HepG2 (cell line): ENCODE measurements at regions not wholly inside any gene's neighbourhood (a gene's known extent, or its start where the extent isn't known, plus 50 kb on each side); places are given as distances from the start of the nearest gene placed in this dataset.
A peak's percentile ranks its signal among the peaks of the same experiment; 100 is the strongest.

Source experiments
- AHDC1 ChIP-seq: sonication (generic); formaldehyde crosslinking; IDR thresholded peaks from 2 replicates; pipeline ENCODE4 v1.5.1; 2020; ENCODE audit warnings: mild to moderate bottlenecking, missing genetic modification reagents, borderline replicate concordance
- ATM ChIP-seq: fragments of 450-650 bp; IDR thresholded peaks from 2 replicates; pipeline ENCODE4 v1.7.1; 2017; ENCODE audit warnings: mild to moderate bottlenecking, borderline replicate concordance
- CREBL2 ChIP-seq: sonication (generic); formaldehyde crosslinking; IDR thresholded peaks from 2 replicates; pipeline ENCODE4 v1.8.1; 2023; ENCODE audit warnings: missing genetic modification reagents, mild to moderate bottlenecking, borderline replicate concordance
- HCFC1 ChIP-seq: fragments of 150-350 bp; IDR thresholded peaks from 2 replicates; pipeline ENCODE4 v1.6.1; 2014; ENCODE audit warnings: low read depth, low read length
- JARID2 ChIP-seq: sonication (generic); formaldehyde crosslinking; IDR thresholded peaks from 2 replicates; pipeline ENCODE4 v1.8.1; 2023; ENCODE audit warnings: missing genetic modification reagents, inconsistent platforms; ENCODE audit not compliant: insufficient replicate concordance
- KDM2A ChIP-seq: sonication (generic); formaldehyde crosslinking; IDR thresholded peaks from 2 replicates; pipeline ENCODE4 v1.4.0; 2020; ENCODE audit warnings: low read depth, missing genetic modification reagents, borderline replicate concordance
- KDM5A ChIP-seq: fragments of 200-600 bp; sonication (generic); IDR thresholded peaks from 2 replicates; pipeline ENCODE4 v1.7.0; 2018; ENCODE audit warnings: antibody characterized with exemption, mild to moderate bottlenecking, low read length, borderline replicate concordance
- KMT2A ChIP-seq: sonication (generic); formaldehyde crosslinking; IDR thresholded peaks from 2 replicates; pipeline ENCODE4 v1.4.0; 2020; ENCODE audit warnings: missing genetic modification reagents
- MLX ChIP-seq: IDR thresholded peaks from 2 replicates; pipeline ENCODE4 v1.6.1; 2016
- TFDP2 ChIP-seq: sonication (generic); formaldehyde crosslinking; IDR thresholded peaks from 2 replicates; pipeline ENCODE4 v1.4.0; 2020; ENCODE audit warnings: missing genetic modification reagents
- ZFP36L1 ChIP-seq: sonication (generic); formaldehyde crosslinking; IDR thresholded peaks from 2 replicates; pipeline ENCODE4 v1.8.0; 2022; ENCODE audit warnings: mild to moderate bottlenecking, missing genetic modification reagents, moderate library complexity
- ZFP90 ChIP-seq: sonication (generic); formaldehyde crosslinking; IDR thresholded peaks from 2 replicates; pipeline ENCODE4 v1.8.0; 2022; ENCODE audit warnings: missing genetic modification reagents, mild to moderate bottlenecking, inconsistent platforms, borderline replicate concordance
- ZNF225 ChIP-seq: sonication (generic); formaldehyde crosslinking; IDR thresholded peaks from 2 replicates; pipeline ENCODE4 v1.4.0; 2020; ENCODE audit warnings: mild to moderate bottlenecking, missing genetic modification reagents
- ZNF331 ChIP-seq: sonication (generic); formaldehyde crosslinking; IDR thresholded peaks from 2 replicates; pipeline ENCODE4 v1.4.0; 2020; ENCODE audit warnings: missing genetic modification reagents
- ZNF468 ChIP-seq: sonication (generic); formaldehyde crosslinking; IDR thresholded peaks from 2 replicates; pipeline ENCODE4 v1.8.0; 2022; ENCODE audit warnings: mild to moderate bottlenecking, moderate library complexity, missing genetic modification reagents
- ZNF549 ChIP-seq: sonication (generic); formaldehyde crosslinking; IDR thresholded peaks from 2 replicates; pipeline ENCODE4 v1.5.0; 2020; ENCODE audit warnings: missing genetic modification reagents
- ZNF788 ChIP-seq: sonication (generic); formaldehyde crosslinking; IDR thresholded peaks from 2 replicates; pipeline ENCODE4 v1.5.0; 2020; ENCODE audit warnings: mild to moderate bottlenecking, missing genetic modification reagents, borderline replicate concordance

GRCh38 chr4:123599061-123599919 is 202.7 kb downstream of the SPRY1 start (continued):
- peak; percentile 78; the same call in 1 of the 2 replicates for TF ChIP-seq AHDC1 (CRISPR knock-in tag)
- no peak for TF ChIP-seq CREBL2 (CRISPR knock-in tag)
- TF ChIP-seq KDM5A, result peak; percentile 33; the same call in 1 of the 2 replicates
- peak; percentile 40; the same call in 1 of the 2 replicates for TF ChIP-seq ZNF331 (CRISPR knock-in tag)
- TF ChIP-seq ZNF549 (CRISPR knock-in tag), result no peak
- TF ChIP-seq TFDP2 (CRISPR knock-in tag), result no peak
- TF ChIP-seq HCFC1, result no peak
- no peak for TF ChIP-seq ZNF788
- no peak for TF ChIP-seq KMT2A (CRISPR knock-in tag)
- TF ChIP-seq KDM2A (CRISPR knock-in tag), result no peak
- TF ChIP-seq ZFP90 (CRISPR knock-in tag), result no peak
- no peak for TF ChIP-seq JARID2
- no peak for TF ChIP-seq ZNF225 (CRISPR knock-in tag)
- 0 out of 2 replicates have a peak, but pooled peaks have one; percentile 46 for TF ChIP-seq ZFP36L1 (CRISPR knock-in tag)
- peak; percentile 34; the same call in 1 of the 2 replicates for TF ChIP-seq MLX (CRISPR knock-in tag)
- TF ChIP-seq ZNF468 (CRISPR knock-in tag), result no peak
- no peak for TF ChIP-seq ATM
